Mammary epithelial cell (primary cell): ENCODE measurements at regions not wholly inside any gene's neighbourhood (a gene's known extent, or its start where the extent isn't known, plus 50 kb on each side); places are given as distances from the start of the nearest gene placed in this dataset.
"Not testable (repeated sequence)": the region's sequence is repeated elsewhere in the genome, so short reads cannot be mapped to it uniquely, and the experiment has no call there.

Experiments used
- EZH2 ChIP-seq: IDR thresholded peaks from 2 replicates; pipeline ENCODE4 v1.6.1; 2012; ENCODE audit warnings: low read length, inconsistent platforms, borderline replicate concordance
- TF ChIP-seq, protein P1 (sequence below), 2 donors: IDR thresholded peaks in 1 of 2; conservative IDR thresholded peaks in 1 of 2; 2 replicates each; pipeline ENCODE4 v1.5.1; 2011 to 2012; ENCODE audit warnings: inconsistent platforms in 2 of 2, low read length in 2 of 2, mild to moderate bottlenecking in 2 of 2, control low read depth in 1 of 2, low read depth in 1 of 2; ENCODE audit not compliant: insufficient read depth in 1 of 2; ENCODE audit errors: extremely low read depth in 1 of 2

DNA sequence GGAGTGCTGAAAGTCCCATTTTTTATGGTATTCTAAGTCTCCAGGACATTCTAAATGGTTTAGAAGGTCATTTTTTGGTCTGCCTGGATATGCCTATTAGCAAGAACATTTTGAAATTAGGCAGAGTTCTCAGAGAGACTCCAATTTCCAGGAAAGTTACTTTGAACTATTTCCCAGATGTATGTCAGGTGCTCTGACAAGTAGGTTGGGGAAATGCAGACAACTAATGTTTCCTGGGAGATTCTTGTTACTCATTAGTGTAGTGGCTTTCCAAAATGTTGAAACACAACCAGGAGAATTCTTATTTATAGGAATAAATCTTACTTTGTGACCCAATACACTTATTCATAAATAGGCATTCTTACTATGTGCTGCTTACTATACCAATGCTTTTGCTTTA is 268.4 kb downstream of the ZNF37A start:
- TF ChIP-seq, protein P1, sequence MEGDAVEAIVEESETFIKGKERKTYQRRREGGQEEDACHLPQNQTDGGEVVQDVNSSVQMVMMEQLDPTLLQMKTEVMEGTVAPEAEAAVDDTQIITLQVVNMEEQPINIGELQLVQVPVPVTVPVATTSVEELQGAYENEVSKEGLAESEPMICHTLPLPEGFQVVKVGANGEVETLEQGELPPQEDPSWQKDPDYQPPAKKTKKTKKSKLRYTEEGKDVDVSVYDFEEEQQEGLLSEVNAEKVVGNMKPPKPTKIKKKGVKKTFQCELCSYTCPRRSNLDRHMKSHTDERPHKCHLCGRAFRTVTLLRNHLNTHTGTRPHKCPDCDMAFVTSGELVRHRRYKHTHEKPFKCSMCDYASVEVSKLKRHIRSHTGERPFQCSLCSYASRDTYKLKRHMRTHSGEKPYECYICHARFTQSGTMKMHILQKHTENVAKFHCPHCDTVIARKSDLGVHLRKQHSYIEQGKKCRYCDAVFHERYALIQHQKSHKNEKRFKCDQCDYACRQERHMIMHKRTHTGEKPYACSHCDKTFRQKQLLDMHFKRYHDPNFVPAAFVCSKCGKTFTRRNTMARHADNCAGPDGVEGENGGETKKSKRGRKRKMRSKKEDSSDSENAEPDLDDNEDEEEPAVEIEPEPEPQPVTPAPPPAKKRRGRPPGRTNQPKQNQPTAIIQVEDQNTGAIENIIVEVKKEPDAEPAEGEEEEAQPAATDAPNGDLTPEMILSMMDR (conservative IDR thresholded peaks at IDR 0.05 in 1 of 2, IDR thresholded peaks at IDR 0.05 in 1 of 2; ENCODE audit: extremely low read depth in 1 of 2, insufficient read depth in 1 of 2, low read depth in 1 of 2, low read length in 2 of 2): not testable (repeated sequence)
- TF ChIP-seq EZH2: not testable (repeated sequence)
